A673 (cell line): ENCODE measurements at regions not wholly inside any gene's neighbourhood (a gene's known extent, or its start where the extent isn't known, plus 50 kb on each side); places are given as distances from the start of the nearest gene placed in this dataset.

Experiments used
- BruUV-seq: library from RNA; stranded (reverse); fragments of 400-500 nt; replicated peaks from 2 replicates; lab custom pipeline; 2021; lab: Mats Ljungman, UMichigan
- CTCF ChIA-PET: fragments of 300-600 bp; sonication (Branson Sonifier 250); formaldehyde crosslinking; loops from one replicate; lab custom pipeline; 2022; ENCODE audit warnings: antibody characterized with exemption; lab: Charles Lee
- POLR2A ChIA-PET: fragments of 300-600 bp; sonication (Branson Sonifier 250); formaldehyde crosslinking; loops from one replicate; lab custom pipeline; 2022; ENCODE audit warnings: antibody characterized with exemption; ENCODE audit not compliant: low non-redundant PET; lab: Charles Lee
- DNase-seq: peaks from one replicate; pipeline ENCODE4 v3.0.0-alpha.2; 2015; ENCODE audit warnings: low spot score
- H3K27ac ChIP-seq: fragments of 200-600 bp; sonication (generic); 2 replicates; pipeline ENCODE4 v1.5.1; 2016; ENCODE audit warnings: mixed run types, low read depth, mild to moderate bottlenecking, mixed read lengths, antibody characterized with exemption, low read length; ENCODE audit not compliant: poor library complexity, severe bottlenecking
- H3K27me3 ChIP-seq: fragments of 200-600 bp; sonication (generic); replicated peaks from 2 replicates; pipeline ENCODE4 v1.6.1; 2017; ENCODE audit warnings: mixed run types, low read depth, mild to moderate bottlenecking, mixed read lengths, antibody characterized with exemption, low read length; ENCODE audit not compliant: insufficient read depth, poor library complexity
- H3K36me3 ChIP-seq: fragments of 200-600 bp; sonication (generic); 2 replicates; pipeline ENCODE4 v1.6.1; 2016; ENCODE audit warnings: mixed run types, mild to moderate bottlenecking, mixed read lengths, antibody characterized with exemption, low read length; ENCODE audit not compliant: insufficient read depth, poor library complexity, severe bottlenecking
- H3K4me1 ChIP-seq: fragments of 200-600 bp; sonication (generic); 2 replicates; pipeline ENCODE4 v1.6.1; 2017; ENCODE audit warnings: mixed run types, mild to moderate bottlenecking, mixed read lengths, antibody characterized with exemption, low read length; ENCODE audit not compliant: insufficient read depth, poor library complexity, severe bottlenecking
- H3K4me3 ChIP-seq: fragments of 200-600 bp; sonication (generic); 2 replicates; pipeline ENCODE4 v1.5.1; 2016; ENCODE audit warnings: low read depth, mixed run types, mild to moderate bottlenecking, mixed read lengths, low read length; ENCODE audit not compliant: poor library complexity, severe bottlenecking
- H3K9me3 ChIP-seq: fragments of 200-600 bp; sonication (generic); 2 replicates; pipeline ENCODE4 v1.6.1; 2016; ENCODE audit warnings: mixed run types, low read depth, mild to moderate bottlenecking, mixed read lengths, antibody characterized with exemption, low read length; ENCODE audit not compliant: poor library complexity, severe bottlenecking
- EZH2 ChIP-seq: fragments of 200-600 bp; sonication (generic); IDR thresholded peaks from 2 replicates; pipeline ENCODE4 v1.6.1; 2017; ENCODE audit warnings: borderline replicate concordance, low read depth, mild to moderate bottlenecking, mixed read lengths, antibody characterized with exemption, low read length; ENCODE audit not compliant: poor library complexity, severe bottlenecking
- intact Hi-C: fragments of 100-400 bp; cut with micrococcal nuclease; formaldehyde crosslinking; loops from one replicate; pipeline ENCODE4 v1.10.0; 2022; ENCODE audit not compliant: unreplicated experiment
- TF ChIP-seq, protein P1 (sequence below): fragments of 300-800, 200-600 bp; sonication (generic); conservative IDR thresholded peaks from 2 replicates; pipeline ENCODE4 v1.5.1; 2017; ENCODE audit warnings: low read depth, mild to moderate bottlenecking, antibody characterized with exemption, low read length, moderate library complexity, mixed read lengths

DNA sequence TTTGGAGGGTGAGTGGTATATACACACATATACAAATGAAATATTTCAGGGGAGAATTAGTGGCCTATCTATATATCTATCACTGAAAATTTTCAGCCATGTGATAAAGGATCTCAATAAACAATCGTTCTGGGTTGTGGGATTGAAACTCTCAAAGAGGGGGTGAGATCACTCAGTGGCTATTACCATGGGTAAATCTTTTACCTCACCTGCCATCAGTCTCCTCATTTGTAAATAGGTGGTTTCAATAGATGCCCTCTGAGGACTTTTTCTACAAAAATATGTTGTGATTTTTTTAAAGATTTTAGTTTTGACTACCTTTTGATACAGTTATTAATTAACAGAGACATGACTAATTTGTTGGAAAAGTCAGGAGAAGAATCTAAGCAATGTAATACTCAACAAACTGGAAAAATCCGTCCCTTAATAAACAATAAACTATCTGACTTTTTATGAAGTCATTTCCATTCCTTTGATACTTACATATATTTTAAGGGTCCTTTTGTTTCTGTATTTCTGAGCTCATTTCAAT, 192.8 kb downstream of the MAD2L1 start:
- Histone ChIP-seq H3K4me1 (no peaks in the 10 kb centered on the region), H3K4me3 (no peak overlapping the region), H3K27me3 (no peaks in the 10 kb centered on the region), H3K36me3 (no peaks in the 10 kb centered on the region), H3K9me3 (no peaks in the 10 kb centered on the region), H3K27ac (no peak overlapping the region)
- intact Hi-C loops = no loop called here
- POLR2A ChIA-PET = no interaction called here
- no TSS peak for BruUV-seq
- DNase-seq = no peak
- no peak for TF ChIP-seq EZH2
- TF ChIP-seq, protein P1, sequence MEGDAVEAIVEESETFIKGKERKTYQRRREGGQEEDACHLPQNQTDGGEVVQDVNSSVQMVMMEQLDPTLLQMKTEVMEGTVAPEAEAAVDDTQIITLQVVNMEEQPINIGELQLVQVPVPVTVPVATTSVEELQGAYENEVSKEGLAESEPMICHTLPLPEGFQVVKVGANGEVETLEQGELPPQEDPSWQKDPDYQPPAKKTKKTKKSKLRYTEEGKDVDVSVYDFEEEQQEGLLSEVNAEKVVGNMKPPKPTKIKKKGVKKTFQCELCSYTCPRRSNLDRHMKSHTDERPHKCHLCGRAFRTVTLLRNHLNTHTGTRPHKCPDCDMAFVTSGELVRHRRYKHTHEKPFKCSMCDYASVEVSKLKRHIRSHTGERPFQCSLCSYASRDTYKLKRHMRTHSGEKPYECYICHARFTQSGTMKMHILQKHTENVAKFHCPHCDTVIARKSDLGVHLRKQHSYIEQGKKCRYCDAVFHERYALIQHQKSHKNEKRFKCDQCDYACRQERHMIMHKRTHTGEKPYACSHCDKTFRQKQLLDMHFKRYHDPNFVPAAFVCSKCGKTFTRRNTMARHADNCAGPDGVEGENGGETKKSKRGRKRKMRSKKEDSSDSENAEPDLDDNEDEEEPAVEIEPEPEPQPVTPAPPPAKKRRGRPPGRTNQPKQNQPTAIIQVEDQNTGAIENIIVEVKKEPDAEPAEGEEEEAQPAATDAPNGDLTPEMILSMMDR = no peak
- CTCF ChIA-PET = no interaction called here

DNA sequence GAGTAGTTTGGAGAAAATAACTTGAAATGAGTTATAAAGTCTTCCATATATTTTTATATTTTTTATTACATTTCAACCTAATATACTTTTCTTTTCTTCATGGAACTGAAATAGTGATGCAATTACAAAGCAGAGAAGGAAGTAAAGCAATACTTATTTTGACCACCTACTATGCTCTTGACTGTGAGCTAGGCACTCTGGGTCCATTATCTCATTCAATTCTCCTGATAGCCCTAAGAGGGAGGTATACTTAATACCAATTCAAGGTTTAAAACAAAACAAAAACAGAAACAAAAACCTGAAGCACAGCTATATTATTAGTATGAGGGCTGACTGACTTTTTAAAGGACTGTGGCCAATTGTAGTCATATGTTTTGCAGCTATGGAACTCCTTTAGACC, 193.5 kb downstream of the MAD2L1 start:
- Histone ChIP-seq H3K36me3 (no peaks in the 10 kb centered on the region), H3K27ac (no peak overlapping the region), H3K9me3 (no peaks in the 10 kb centered on the region), H3K4me3 (no peak overlapping the region), H3K27me3 (no peaks in the 10 kb centered on the region), H3K4me1 (no peaks in the 10 kb centered on the region)
- intact Hi-C loops = no loop called here
- no peak for TF ChIP-seq EZH2
- TF ChIP-seq, protein P1 = no peak
- ChIA-PET POLR2A (no interaction called here), CTCF (no interaction called here)
- DNase-seq = no peak
- no TSS peak for BruUV-seq

GRCh38 chr4:119872371-119873016, 194.2 kb downstream of the MAD2L1 start:
- no peak overlapping the region for H3K27ac ChIP-seq
- TF ChIP-seq EZH2 = no peak
- intact Hi-C loops = no loop called here
- H3K27me3 ChIP-seq = no peaks in the 10 kb centered on the region
- BruUV-seq = no TSS peak
- no peaks in the 10 kb centered on the region for H3K36me3 ChIP-seq
- POLR2A ChIA-PET = no interaction called here
- H3K4me1 ChIP-seq = no peaks in the 10 kb centered on the region
- CTCF ChIA-PET = no interaction called here
- no peaks in the 10 kb centered on the region for H3K9me3 ChIP-seq
- no peak overlapping the region for H3K4me3 ChIP-seq
- no peak for DNase-seq

DNA sequence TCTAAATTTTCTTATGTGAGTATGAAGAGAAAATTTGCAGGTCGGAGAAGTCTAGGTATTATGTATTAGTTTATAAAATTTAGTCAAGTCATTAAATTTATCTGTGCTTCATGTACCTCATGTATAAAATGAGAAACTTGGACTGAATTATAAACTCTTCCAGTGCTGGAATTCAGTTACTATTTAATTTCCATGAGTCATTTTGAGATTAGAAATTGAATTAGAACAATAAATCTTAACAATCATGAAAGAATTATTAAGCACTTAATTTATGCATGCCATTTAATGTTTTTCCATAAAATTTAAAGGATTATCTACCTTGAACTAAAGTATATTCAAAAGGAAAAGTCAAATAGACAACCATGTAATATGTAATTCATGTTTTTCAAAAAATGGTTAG, 195.8 kb downstream of the MAD2L1 start:
- Histone ChIP-seq H3K9me3 (no peaks in the 10 kb centered on the region), H3K36me3 (no peaks in the 10 kb centered on the region), H3K27me3 (no peaks in the 10 kb centered on the region), H3K4me1 (no peaks in the 10 kb centered on the region), H3K4me3 (no peak overlapping the region), H3K27ac (no peak overlapping the region)
- no peak for DNase-seq
- TF ChIP-seq, protein P1 = no peak
- no peak for TF ChIP-seq EZH2
- intact Hi-C loops = no loop called here
- ChIA-PET POLR2A (no interaction called here), CTCF (no interaction called here)
- BruUV-seq = no TSS peak
